Eye (tissue), 1 donor: ENCODE measurements at regions not wholly inside any gene's neighbourhood (a gene's known extent, or its start where the extent isn't known, plus 50 kb on each side); places are given as distances from the start of the nearest gene placed in this dataset.
"Not testable (repeated sequence)": the region's sequence is repeated elsewhere in the genome, so short reads cannot be mapped to it uniquely, and the experiment has no call there.

Source experiments
- DNase-seq: peaks from one replicate; pipeline ENCODE4 v3.0.0-alpha.2; 2015

- DNase-seq = no peak
Measured at GRCh38 chr17:27066315-27066714, 227.6 kb upstream of the WSB1 start.

- DNase-seq = no peak
Measured at GRCh38 chr17:27069842-27070508, 223.9 kb upstream of the WSB1 start.

- no peak for DNase-seq
Measured at GRCh38 chr17:27070836-27071235, 223.1 kb upstream of the WSB1 start.

- DNase-seq = no peak
Measured at GRCh38 chr17:27072885-27073284, 221.0 kb upstream of the WSB1 start.

GRCh38 chr17:27076814-27077213 lies 217.1 kb upstream of the WSB1 start:
- DNase-seq = no peak

- no peak for DNase-seq
Measured at GRCh38 chr17:27078296-27078695, 215.6 kb upstream of the WSB1 start.

GRCh38 chr17:27079660-27080059 lies 214.3 kb upstream of the WSB1 start:
- no peak for DNase-seq

GRCh38 chr17:27081002-27081638 lies 212.8 kb upstream of the WSB1 start:
- no peak for DNase-seq

GRCh38 chr17:27082023-27082774 lies 211.7 kb upstream of the WSB1 start:
- DNase-seq = no peak

GRCh38 chr17:27082775-27083154 lies 211.1 kb upstream of the WSB1 start:
- no peak for DNase-seq

- DNase-seq = no peak
Measured at GRCh38 chr17:27083408-27084185, 210.3 kb upstream of the WSB1 start.

- no peak for DNase-seq
Measured at GRCh38 chr17:27085517-27085916, 208.4 kb upstream of the WSB1 start.

GRCh38 chr17:27086526-27086925 lies 207.4 kb upstream of the WSB1 start:
- no peak for DNase-seq

GRCh38 chr17:27087935-27088766 lies 205.8 kb upstream of the WSB1 start:
- no peak for DNase-seq

- DNase-seq = no peak
Measured at GRCh38 chr17:27088767-27089078, 205.2 kb upstream of the WSB1 start.

GRCh38 chr17:27089079-27089928 lies 204.6 kb upstream of the WSB1 start:
- not testable (repeated sequence) for DNase-seq

GRCh38 chr17:27089929-27090247 lies 204.0 kb upstream of the WSB1 start:
- no peak for DNase-seq

GRCh38 chr17:27090450-27091042 lies 203.4 kb upstream of the WSB1 start:
- DNase-seq = not testable (repeated sequence)

- DNase-seq = no peak
Measured at GRCh38 chr17:27091043-27091497, 202.8 kb upstream of the WSB1 start.

GRCh38 chr17:27094179-27094578 lies 199.7 kb upstream of the WSB1 start:
- DNase-seq = not testable (repeated sequence)

GRCh38 chr17:27095821-27096220 lies 198.1 kb upstream of the WSB1 start:
- not testable (repeated sequence) for DNase-seq
